ENCODE measurements at regions not wholly inside any gene's neighbourhood (a gene's known extent, or its start where the extent isn't known, plus 50 kb on each side); places are given as distances from the start of the nearest gene placed in this dataset.

DNA sequence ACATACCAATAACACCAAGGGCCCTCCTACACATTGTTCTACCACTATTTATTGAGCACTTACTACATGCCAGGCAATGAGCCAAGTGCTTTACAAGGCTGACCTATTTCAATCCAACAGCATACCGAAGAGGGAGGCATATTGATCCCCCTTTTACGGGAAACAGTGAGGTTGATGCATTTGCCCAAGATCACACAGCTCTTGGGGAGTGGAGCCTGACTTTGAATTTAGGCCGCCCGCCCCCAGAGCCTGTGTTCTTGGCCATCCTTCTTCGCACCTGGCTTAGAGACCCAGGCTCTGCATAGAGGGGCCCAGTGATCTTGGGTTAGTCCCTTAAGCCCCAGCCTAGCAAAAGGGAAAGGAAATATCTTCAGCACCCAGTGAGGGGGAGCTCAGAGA is 158.1 kb upstream of the IER5L start:
- 62 to 78% methylated on average over 5 of the region's 5 CpGs for WGBS, 2 donors
- DNase-seq = no peak
- H3K9me3 ChIP-seq = no peaks in the 10 kb centered on the region
- H3K27me3 ChIP-seq = no peaks in the 10 kb centered on the region
- H3K36me3 ChIP-seq = no peaks in the 10 kb centered on the region
- TF ChIP-seq POLR2AphosphoS5 (IDR thresholded peaks at IDR 0.05) = no peak
- no peak for TF ChIP-seq POLR2A (IDR thresholded peaks at IDR 0.05)
- TF ChIP-seq, protein P1, sequence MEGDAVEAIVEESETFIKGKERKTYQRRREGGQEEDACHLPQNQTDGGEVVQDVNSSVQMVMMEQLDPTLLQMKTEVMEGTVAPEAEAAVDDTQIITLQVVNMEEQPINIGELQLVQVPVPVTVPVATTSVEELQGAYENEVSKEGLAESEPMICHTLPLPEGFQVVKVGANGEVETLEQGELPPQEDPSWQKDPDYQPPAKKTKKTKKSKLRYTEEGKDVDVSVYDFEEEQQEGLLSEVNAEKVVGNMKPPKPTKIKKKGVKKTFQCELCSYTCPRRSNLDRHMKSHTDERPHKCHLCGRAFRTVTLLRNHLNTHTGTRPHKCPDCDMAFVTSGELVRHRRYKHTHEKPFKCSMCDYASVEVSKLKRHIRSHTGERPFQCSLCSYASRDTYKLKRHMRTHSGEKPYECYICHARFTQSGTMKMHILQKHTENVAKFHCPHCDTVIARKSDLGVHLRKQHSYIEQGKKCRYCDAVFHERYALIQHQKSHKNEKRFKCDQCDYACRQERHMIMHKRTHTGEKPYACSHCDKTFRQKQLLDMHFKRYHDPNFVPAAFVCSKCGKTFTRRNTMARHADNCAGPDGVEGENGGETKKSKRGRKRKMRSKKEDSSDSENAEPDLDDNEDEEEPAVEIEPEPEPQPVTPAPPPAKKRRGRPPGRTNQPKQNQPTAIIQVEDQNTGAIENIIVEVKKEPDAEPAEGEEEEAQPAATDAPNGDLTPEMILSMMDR (IDR thresholded peaks at IDR 0.05) = no peak
- no peak for TF ChIP-seq EP300 (IDR thresholded peaks at IDR 0.05)
- intact Hi-C loops (cut with DNase I) = no loop called here
- H3K4me1 ChIP-seq = peaks cover 0 to 48% (median 40%) of the 10 kb centered on the region in 4 donors
- peak overlapping the region; percentile 30 to 89 (median 87) for H3K27ac ChIP-seq
- H3K4me3 ChIP-seq = peak overlapping the region in 3 of 4 donors; percentile 33 to 47 (median 46)

DNA sequence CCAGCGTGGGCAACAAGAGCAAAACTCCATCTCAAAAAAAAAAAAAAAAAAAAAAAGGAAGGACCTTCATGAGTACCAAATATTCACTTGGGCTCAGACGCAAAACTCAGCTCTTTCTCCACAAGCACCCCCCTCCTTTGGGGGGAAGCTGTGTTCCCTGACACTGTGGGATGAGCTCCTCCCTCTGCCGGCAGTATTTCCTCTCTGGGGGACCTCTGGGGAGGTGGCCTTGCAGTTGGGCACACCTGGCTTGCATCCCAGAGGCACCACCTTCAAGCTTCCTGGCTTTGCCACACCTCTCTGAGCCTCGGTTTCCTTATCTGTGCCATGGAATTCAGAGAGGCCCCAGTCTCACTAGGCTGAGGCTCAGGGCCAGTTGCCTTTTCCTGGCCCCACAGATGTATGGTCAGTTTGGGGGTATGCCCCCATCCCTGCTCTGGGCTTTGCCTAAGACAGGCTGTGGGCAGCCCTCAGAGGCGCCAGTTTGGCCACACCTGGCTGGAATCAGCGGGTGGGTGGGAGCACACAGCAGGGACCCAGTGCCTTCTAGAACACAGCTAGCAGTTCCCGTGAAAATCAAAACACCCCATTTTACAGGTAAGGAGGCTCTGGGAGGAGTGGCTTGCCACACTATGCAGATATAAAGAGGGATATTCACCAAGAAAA is 157.5 kb upstream of the IER5L start:
- Histone ChIP-seq H3K36me3 (no peaks in the 10 kb centered on the region), H3K4me3 (no peak overlapping the region), H3K9me3 (peaks cover 0 to 3% (median 0%) of the 10 kb centered on the region in 4 donors), H3K27ac (peak overlapping the region; percentile 30 to 89 (median 87)), H3K4me1 (peaks cover 0 to 46% (median 40%) of the 10 kb centered on the region in 4 donors), H3K27me3 (no peaks in the 10 kb centered on the region)
- intact Hi-C loops (cut with DNase I) = no loop called here
- TF ChIP-seq POLR2A (IDR thresholded peaks at IDR 0.05) (no peak), POLR2AphosphoS5 (IDR thresholded peaks at IDR 0.05) (peak in 1 of 4 donors; percentile 28)
- peak; percentile 81 for DNase-seq
- 67 to 69% methylated on average over 7 of the region's 7 CpGs for WGBS, 2 donors

DNA sequence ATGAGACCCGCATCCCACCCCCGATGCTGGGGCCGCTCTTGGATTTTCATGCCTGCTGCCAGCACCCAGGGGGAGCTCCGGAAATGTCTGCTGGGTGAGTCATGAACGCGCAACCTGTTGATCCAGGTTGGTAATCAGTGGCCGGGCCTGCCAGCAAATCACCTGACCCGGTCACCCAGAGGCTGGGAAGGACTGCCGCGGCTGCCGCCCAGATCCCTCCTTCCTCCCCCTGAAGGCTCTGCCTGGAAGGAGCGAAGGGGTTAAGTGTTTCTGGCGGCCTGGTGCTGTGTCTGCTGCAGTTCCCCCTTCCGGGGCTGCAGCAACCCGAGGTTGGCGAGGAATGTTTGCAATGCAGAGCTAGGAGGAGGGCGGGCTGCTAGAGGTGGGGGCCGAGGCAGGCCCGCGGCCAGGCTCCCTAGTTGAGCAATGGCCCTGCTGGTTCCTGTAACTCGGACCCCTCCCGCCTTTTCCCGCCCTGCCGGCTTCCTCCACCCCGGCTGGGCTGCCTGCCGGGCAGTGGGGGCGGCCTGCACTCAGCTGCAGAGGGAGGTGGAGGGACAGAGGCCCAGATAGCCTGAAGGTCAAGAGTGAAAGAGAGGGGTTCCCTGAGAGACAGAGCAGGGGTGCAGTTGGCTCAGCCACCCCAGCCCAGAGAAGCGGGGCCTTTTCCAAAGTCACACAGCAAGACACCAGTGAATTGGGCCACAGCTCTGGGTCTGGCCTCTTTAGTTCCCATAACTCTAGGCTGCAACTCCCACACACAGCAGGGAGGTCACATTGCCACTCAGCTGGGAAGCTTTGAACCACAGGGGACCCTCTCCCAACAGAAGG is 156.3 kb upstream of the IER5L start:
- H3K27ac ChIP-seq = peak overlapping the region; percentile 84 to 89 (median 87)
- peaks cover 0 to 3% (median 0%) of the 10 kb centered on the region in 4 donors for H3K9me3 ChIP-seq
- H3K27me3 ChIP-seq = no peaks in the 10 kb centered on the region
- no peaks in the 10 kb centered on the region for H3K36me3 ChIP-seq
- 9 to 15% methylated on average over 28 of the region's 28 CpGs for WGBS, 2 donors
- peak; percentile 96 for DNase-seq
- intact Hi-C loops (cut with DNase I) = loop anchor here (5.0 kb wide), 2 partner anchors 78 to 157 kb away; partner anchors contain the start of gene IER5L
- peaks cover 0 to 51% (median 40%) of the 10 kb centered on the region in 4 donors for H3K4me1 ChIP-seq
- peak; percentile 25 to 71 (median 66) for TF ChIP-seq POLR2AphosphoS5 (IDR thresholded peaks at IDR 0.05)
- TF ChIP-seq, protein P1 (IDR thresholded peaks at IDR 0.05) = no peak
- peak in 3 of 4 donors; percentile 5 to 65 (median 15) for TF ChIP-seq EP300 (IDR thresholded peaks at IDR 0.05)
- H3K4me3 ChIP-seq = peak overlapping the region in 3 of 4 donors; percentile 20 to 29 (median 23)

DNA sequence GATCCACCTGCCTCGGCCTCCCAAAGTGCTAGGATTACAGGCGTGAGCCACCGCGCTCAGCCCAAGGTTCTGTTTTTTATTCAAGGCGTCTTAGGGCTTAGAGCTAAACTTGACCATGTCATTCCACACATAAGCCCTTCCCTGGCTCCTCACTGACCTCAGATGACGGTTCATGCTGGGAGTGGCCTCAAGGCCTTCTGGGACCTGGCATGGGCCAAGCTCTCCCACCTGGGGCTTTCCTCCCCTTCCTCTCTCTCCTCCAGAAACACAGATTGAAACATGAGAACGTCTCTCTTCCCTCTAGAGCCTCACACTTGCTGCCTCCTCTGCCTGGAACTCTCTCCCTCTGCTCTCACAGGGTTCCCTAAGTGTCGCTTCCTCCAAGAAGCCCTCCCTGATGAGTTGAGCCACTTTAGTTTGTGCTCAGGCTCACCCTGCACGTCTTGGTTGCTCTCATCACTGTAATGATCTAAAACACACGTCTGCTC is 155.6 kb upstream of the IER5L start:
- Histone ChIP-seq H3K36me3 (no peaks in the 10 kb centered on the region), H3K27ac (peak overlapping the region; percentile 84 to 89 (median 87)), H3K27me3 (no peaks in the 10 kb centered on the region), H3K4me3 (peak overlapping the region in 2 of 4 donors; percentile 20 to 29), H3K9me3 (peaks cover 0 to 3% (median 0%) of the 10 kb centered on the region in 4 donors), H3K4me1 (peaks cover 0 to 51% (median 40%) of the 10 kb centered on the region in 4 donors)
- WGBS, 2 donors = 59 to 67% methylated on average over 10 of the region's 10 CpGs
- intact Hi-C loops (cut with DNase I) = loop anchor here (5.0 kb wide), 2 partner anchors 79 to 156 kb away; partner anchors contain the start of gene IER5L
- DNase-seq = no peak
- TF ChIP-seq POLR2AphosphoS5 (IDR thresholded peaks at IDR 0.05) = no peak
- TF ChIP-seq EP300 (IDR thresholded peaks at IDR 0.05) = no peak
- TF ChIP-seq POLR2A (IDR thresholded peaks at IDR 0.05) = no peak
- TF ChIP-seq, protein P1 (IDR thresholded peaks at IDR 0.05) = no peak
